Endothelial cell of umbilical vein (primary cell): ENCODE measurements at regions not wholly inside any gene's neighbourhood (a gene's known extent, or its start where the extent isn't known, plus 50 kb on each side); places are given as distances from the start of the nearest gene placed in this dataset.

ENCODE experiments used
- POLR2AphosphoS5 ChIP-seq: IDR thresholded peaks from 2 replicates; pipeline ENCODE4 v1.6.1; 2012; ENCODE audit warnings: low read depth, mild to moderate bottlenecking, control low read depth, low read length, moderate library complexity; ENCODE audit not compliant: insufficient read depth
- TF ChIP-seq, protein P1 (sequence below), 2 donors: IDR thresholded peaks; 1 replicate in 1 of 2; 2 replicates in 1 of 2; pipeline ENCODE4 v1.5.1; 2011; ENCODE audit warnings: low read length in 2 of 2, mild to moderate bottlenecking in 2 of 2, moderate library complexity in 2 of 2, control low read depth in 1 of 2, inconsistent platforms in 1 of 2, low read depth in 1 of 2; ENCODE audit not compliant: insufficient read depth in 1 of 2; ENCODE audit errors: extremely low read depth in 1 of 2

DNA sequence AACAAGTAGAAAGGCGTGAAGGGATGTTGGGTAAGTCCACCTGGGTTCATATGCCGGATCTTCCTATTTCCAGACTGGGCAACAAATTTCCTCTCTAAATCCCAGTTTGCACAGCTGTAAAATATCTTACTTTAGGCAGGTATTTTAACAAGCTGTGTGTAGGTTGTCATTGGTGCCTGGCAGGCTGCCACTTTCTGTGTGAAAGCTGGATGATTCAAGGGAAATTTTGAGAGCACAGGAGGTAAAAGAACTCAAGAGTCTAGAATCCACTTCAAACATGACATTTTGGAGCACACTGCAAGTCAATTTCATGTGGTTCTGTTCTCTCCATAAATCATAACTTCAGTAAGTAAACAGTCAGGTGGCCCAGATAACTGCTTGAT lies 817.4 kb upstream of the AMELY start:
- TF ChIP-seq, protein P1, sequence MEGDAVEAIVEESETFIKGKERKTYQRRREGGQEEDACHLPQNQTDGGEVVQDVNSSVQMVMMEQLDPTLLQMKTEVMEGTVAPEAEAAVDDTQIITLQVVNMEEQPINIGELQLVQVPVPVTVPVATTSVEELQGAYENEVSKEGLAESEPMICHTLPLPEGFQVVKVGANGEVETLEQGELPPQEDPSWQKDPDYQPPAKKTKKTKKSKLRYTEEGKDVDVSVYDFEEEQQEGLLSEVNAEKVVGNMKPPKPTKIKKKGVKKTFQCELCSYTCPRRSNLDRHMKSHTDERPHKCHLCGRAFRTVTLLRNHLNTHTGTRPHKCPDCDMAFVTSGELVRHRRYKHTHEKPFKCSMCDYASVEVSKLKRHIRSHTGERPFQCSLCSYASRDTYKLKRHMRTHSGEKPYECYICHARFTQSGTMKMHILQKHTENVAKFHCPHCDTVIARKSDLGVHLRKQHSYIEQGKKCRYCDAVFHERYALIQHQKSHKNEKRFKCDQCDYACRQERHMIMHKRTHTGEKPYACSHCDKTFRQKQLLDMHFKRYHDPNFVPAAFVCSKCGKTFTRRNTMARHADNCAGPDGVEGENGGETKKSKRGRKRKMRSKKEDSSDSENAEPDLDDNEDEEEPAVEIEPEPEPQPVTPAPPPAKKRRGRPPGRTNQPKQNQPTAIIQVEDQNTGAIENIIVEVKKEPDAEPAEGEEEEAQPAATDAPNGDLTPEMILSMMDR (IDR thresholded peaks at IDR 0.05; ENCODE audit: extremely low read depth in 1 of 2, insufficient read depth in 1 of 2, low read depth in 1 of 2, low read length in 2 of 2) = no peak
- TF ChIP-seq POLR2AphosphoS5 = no peak
